HCT116 (cell line): ENCODE measurements at regions not wholly inside any gene's neighbourhood (a gene's known extent, or its start where the extent isn't known, plus 50 kb on each side); places are given as distances from the start of the nearest gene placed in this dataset.

Experiments used
- ATAC-seq: fragments of 200-7000 bp; cut with Tn5 transposase; 2 replicates; pipeline ENCODE4 v1.9.1; 2020; ENCODE audit warnings: mild to moderate bottlenecking, moderate library complexity
- BruUV-seq: library from RNA; stranded (reverse); fragments of 400-500 nt; replicated peaks from 2 replicates; lab custom pipeline; 2021; lab: Mats Ljungman, UMichigan
- CTCF ChIA-PET: fragments of 300-600 bp; sonication (Branson Sonifier 250); formaldehyde crosslinking; loops from one replicate; lab custom pipeline; 2021; ENCODE audit warnings: antibody characterized with exemption; lab: Charles Lee
- POLR2A ChIA-PET: fragments of 300-600, 350-600 bp; sonication (Branson Sonifier 250); formaldehyde crosslinking; loops from one replicate; lab custom pipeline; 2021; ENCODE audit warnings: antibody characterized with exemption; lab: Charles Lee
- RAD21 ChIA-PET, 2 experiments: fragments of 300-600 bp; sonication (Branson Sonifier 250); formaldehyde crosslinking; loops; one replicate each; lab custom pipeline; 2023; ENCODE audit warnings: low total read pairs in 2 of 2; ENCODE audit not compliant: uncharacterized antibody in 2 of 2, unreplicated experiment in 2 of 2, low non-redundant PET in 1 of 2; lab: Charles Lee
- DNase-seq: peaks from one replicate; pipeline ENCODE4 v3.0.0-alpha.2; 2010; ENCODE audit warnings: low read depth, low spot score
- H2AFZ ChIP-seq: fragments of 200-600 bp; shearing (Covaris generic), sonication (generic); 2 replicates; pipeline ENCODE4 v1.6.1; 2017; ENCODE audit warnings: low read depth, mixed run types, mixed read lengths, antibody characterized with exemption, low read length; ENCODE audit not compliant: poor library complexity, severe bottlenecking
- H3K27ac ChIP-seq: 2 replicates; pipeline ENCODE4 v1.5.1; 2012; ENCODE audit warnings: low read depth, low read length
- H3K27me3 ChIP-seq: fragments of 200-600 bp; sonication (generic); 2 replicates; pipeline ENCODE4 v1.6.1; 2016; ENCODE audit warnings: mixed run types, low read length, mixed read lengths; ENCODE audit not compliant: insufficient read depth
- H3K36me3 ChIP-seq, 2 experiments: fragments of 200-500 bp in 1 of 2; fragments of 200-600 bp in 1 of 2; sonication (Bioruptor generic) in 1 of 2; sonication (generic) in 1 of 2; 2 replicates each; pipeline versions ENCODE4 v1.5.1 to v1.6.1; 2014 to 2016; ENCODE audit warnings: low read length in 2 of 2, inconsistent platforms in 1 of 2, mixed read lengths in 1 of 2, mixed run types in 1 of 2; ENCODE audit not compliant: insufficient read depth in 2 of 2, control insufficient read depth in 1 of 2
- H3K4me1 ChIP-seq, 2 experiments: fragments of 200-600 bp in 1 of 2; sonication (generic) in 1 of 2; 2 replicates each; pipeline versions ENCODE4 v1.5.1 to v1.6.1; 2012 to 2017; ENCODE audit warnings: low read length in 2 of 2, inconsistent platforms in 1 of 2, mild to moderate bottlenecking in 1 of 2, mixed read lengths in 1 of 2, mixed run types in 1 of 2, moderate library complexity in 1 of 2; ENCODE audit not compliant: insufficient read depth in 2 of 2, control insufficient read depth in 1 of 2
- H3K4me2 ChIP-seq: fragments of 200-600 bp; sonication (generic); 2 replicates; pipeline ENCODE4 v1.6.1; 2017; ENCODE audit warnings: mixed run types, low read length, mixed read lengths
- H3K4me3 ChIP-seq, 2 experiments: fragments of 200-600 bp in 1 of 2; sonication (generic) in 1 of 2; replicated peaks in 1 of 2; 2 replicates each; pipeline ENCODE4 v1.5.1; 2011 to 2016; ENCODE audit warnings: low read length in 2 of 2, control low read depth in 1 of 2, low read depth in 1 of 2, mild to moderate bottlenecking in 1 of 2, mixed read lengths in 1 of 2, mixed run types in 1 of 2
- H3K79me2 ChIP-seq: fragments of 200-600 bp; sonication (generic); 2 replicates; pipeline ENCODE4 v1.6.1; 2017; ENCODE audit warnings: mild to moderate bottlenecking, mixed run types, low read length, moderate library complexity, mixed read lengths; ENCODE audit not compliant: insufficient read depth
- H3K9ac ChIP-seq: fragments of 200-600 bp; sonication (generic); 2 replicates; pipeline ENCODE4 v1.6.1; 2016; ENCODE audit warnings: low read length, mixed read lengths
- H3K9me2 ChIP-seq: fragments of 200-600 bp; sonication (generic), shearing (Covaris generic); 2 replicates; pipeline ENCODE4 v1.6.1; 2017; ENCODE audit warnings: mixed run types, mild to moderate bottlenecking, moderate library complexity; ENCODE audit not compliant: insufficient read depth
- H3K9me3 ChIP-seq, 2 experiments: fragments of 200-500 bp in 1 of 2; fragments of 200-600 bp in 1 of 2; sonication (Bioruptor generic) in 1 of 2; sonication (generic) in 1 of 2; 2 replicates each; pipeline ENCODE4 v1.6.1; 2014 to 2017; ENCODE audit warnings: low read length in 2 of 2, mixed read lengths in 2 of 2, inconsistent platforms in 1 of 2, low read depth in 1 of 2, mild to moderate bottlenecking in 1 of 2, mixed run types in 1 of 2, moderate library complexity in 1 of 2; ENCODE audit not compliant: control insufficient read depth in 1 of 2, insufficient read depth in 1 of 2
- H4K20me1 ChIP-seq: fragments of 200-600 bp; sonication (generic), shearing (Covaris generic); 2 replicates; pipeline ENCODE4 v1.6.1; 2017; ENCODE audit warnings: mixed run types, mild to moderate bottlenecking, moderate library complexity; ENCODE audit not compliant: insufficient read depth
- CTCF ChIP-seq, 3 experiments: fragments of 200-600 bp in 1 of 3; sonication (generic) in 1 of 3; IDR thresholded peaks in 2 of 3; conservative IDR thresholded peaks in 1 of 3; 2 replicates each; pipeline ENCODE4 v1.5.1; 2012 to 2017; ENCODE audit warnings: low read depth in 2 of 3, low read length in 2 of 3, antibody characterized with exemption in 1 of 3, borderline replicate concordance in 1 of 3, control low read depth in 1 of 3, mild to moderate bottlenecking in 1 of 3, mixed read lengths in 1 of 3, mixed run types in 1 of 3, moderate library complexity in 1 of 3; ENCODE audit not compliant: insufficient read depth in 1 of 3
- EGR1 ChIP-seq: IDR thresholded peaks from 2 replicates; pipeline ENCODE4 v1.6.1; 2012; ENCODE audit warnings: low read depth
- EZH2 ChIP-seq: fragments of 200-600 bp; sonication (generic); IDR thresholded peaks from 2 replicates; pipeline ENCODE4 v1.6.1; 2017; ENCODE audit warnings: antibody characterized with exemption, mixed run types
- EZH2phosphoT487 ChIP-seq: fragments of 200-600 bp; IDR thresholded peaks from 2 replicates; pipeline ENCODE4 v1.6.1; 2018; ENCODE audit warnings: antibody characterized with exemption, borderline replicate concordance
- FOSL1 ChIP-seq: IDR thresholded peaks from 2 replicates; pipeline ENCODE4 v1.6.1; 2012; ENCODE audit warnings: low read depth
- JUND ChIP-seq: IDR thresholded peaks from 2 replicates; pipeline ENCODE4 v1.6.1; 2012
- SIN3A ChIP-seq: IDR thresholded peaks from 2 replicates; pipeline ENCODE4 v1.6.1; 2012; ENCODE audit warnings: low read depth
- SP1 ChIP-seq: IDR thresholded peaks from 2 replicates; pipeline ENCODE4 v1.6.1; 2012; ENCODE audit warnings: low read depth
- TCF7L2 ChIP-seq: IDR thresholded peaks from 2 replicates; pipeline ENCODE4 v1.7.0; 2011; ENCODE audit warnings: borderline replicate concordance, inconsistent platforms; ENCODE audit not compliant: insufficient read depth, insufficient read length; ENCODE audit errors: extremely low read depth
- ZBTB33 ChIP-seq: IDR thresholded peaks from 2 replicates; pipeline ENCODE4 v1.6.1; 2011; ENCODE audit warnings: mild to moderate bottlenecking, low read length, moderate library complexity; ENCODE audit not compliant: insufficient replicate concordance; ENCODE audit errors: extremely low read depth
- ZNF274 ChIP-seq: fragments of 200-500 bp; sonication (Bioruptor generic); IDR thresholded peaks from 2 replicates; pipeline ENCODE4 v1.6.1; 2014; ENCODE audit warnings: mild to moderate bottlenecking, low read depth, low read length, inconsistent platforms
- intact Hi-C: fragments of 100-400 bp; cut with micrococcal nuclease; formaldehyde crosslinking; loops from 2 replicates; pipeline ENCODE4 v1.10.0; 2022
- TF ChIP-seq, protein P1 (sequence below): IDR thresholded peaks from 2 replicates; pipeline ENCODE4 v1.6.1; 2012
- TF ChIP-seq, protein P2 (sequence below): IDR thresholded peaks from 2 replicates; pipeline ENCODE4 v1.6.1; 2012
- TF ChIP-seq, protein P3 (sequence below): IDR thresholded peaks from 2 replicates; pipeline ENCODE4 v1.6.1; 2012; ENCODE audit warnings: low read depth

- no peak for ATAC-seq
- CTCF ChIA-PET: no interaction called here
- BruUV-seq: no TSS peak
These were observed 641.4 kb downstream of the BCL11A start for GRCh38 chr2:59912042-59912441.

More at GRCh38 chr2:59912042-59912441, 641.4 kb downstream of the BCL11A start:
- Histone ChIP-seq H4K20me1 (no peaks in the 10 kb centered on the region), H3K9ac (no peak overlapping the region), H3K4me1 (no peaks in the 10 kb centered on the region), H3K9me2 (no peaks in the 10 kb centered on the region), H3K4me2 (no peak overlapping the region), H3K36me3 (no peaks in the 10 kb centered on the region), H3K79me2 (no peaks in the 10 kb centered on the region), H3K27ac (no peak overlapping the region), H2AFZ (no peak overlapping the region), H3K4me3 (no peak overlapping the region), H3K27me3 (no peaks in the 10 kb centered on the region), H3K9me3 (no peaks in the 10 kb centered on the region)
- intact Hi-C loops: no loop called here
- POLR2A ChIA-PET: no interaction called here
- RAD21 ChIA-PET: no interaction called here
- DNase-seq: no peak
- no peak for TF ChIP-seq ZBTB33
- no peak for TF ChIP-seq CTCF (IDR thresholded peaks at IDR 0.05 in 2 of 3, conservative IDR thresholded peaks at IDR 0.05 in 1 of 3; ENCODE audit: borderline replicate concordance in 1 of 3, insufficient read depth in 1 of 3, low read depth in 2 of 3, low read length in 2 of 3)
- TF ChIP-seq ZNF274: no peak
- no peak for TF ChIP-seq EZH2phosphoT487
- no peak for TF ChIP-seq EZH2
- TF ChIP-seq, protein P1, sequence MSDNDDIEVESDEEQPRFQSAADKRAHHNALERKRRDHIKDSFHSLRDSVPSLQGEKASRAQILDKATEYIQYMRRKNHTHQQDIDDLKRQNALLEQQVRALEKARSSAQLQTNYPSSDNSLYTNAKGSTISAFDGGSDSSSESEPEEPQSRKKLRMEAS: no peak
- TF ChIP-seq SP1: no peak
- no peak for TF ChIP-seq EGR1
- TF ChIP-seq JUND: no peak
- no peak for TF ChIP-seq FOSL1
- TF ChIP-seq, protein P2, sequence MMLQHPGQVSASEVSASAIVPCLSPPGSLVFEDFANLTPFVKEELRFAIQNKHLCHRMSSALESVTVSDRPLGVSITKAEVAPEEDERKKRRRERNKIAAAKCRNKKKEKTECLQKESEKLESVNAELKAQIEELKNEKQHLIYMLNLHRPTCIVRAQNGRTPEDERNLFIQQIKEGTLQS: no peak
- TF ChIP-seq SIN3A: no peak
- TF ChIP-seq, protein P3, sequence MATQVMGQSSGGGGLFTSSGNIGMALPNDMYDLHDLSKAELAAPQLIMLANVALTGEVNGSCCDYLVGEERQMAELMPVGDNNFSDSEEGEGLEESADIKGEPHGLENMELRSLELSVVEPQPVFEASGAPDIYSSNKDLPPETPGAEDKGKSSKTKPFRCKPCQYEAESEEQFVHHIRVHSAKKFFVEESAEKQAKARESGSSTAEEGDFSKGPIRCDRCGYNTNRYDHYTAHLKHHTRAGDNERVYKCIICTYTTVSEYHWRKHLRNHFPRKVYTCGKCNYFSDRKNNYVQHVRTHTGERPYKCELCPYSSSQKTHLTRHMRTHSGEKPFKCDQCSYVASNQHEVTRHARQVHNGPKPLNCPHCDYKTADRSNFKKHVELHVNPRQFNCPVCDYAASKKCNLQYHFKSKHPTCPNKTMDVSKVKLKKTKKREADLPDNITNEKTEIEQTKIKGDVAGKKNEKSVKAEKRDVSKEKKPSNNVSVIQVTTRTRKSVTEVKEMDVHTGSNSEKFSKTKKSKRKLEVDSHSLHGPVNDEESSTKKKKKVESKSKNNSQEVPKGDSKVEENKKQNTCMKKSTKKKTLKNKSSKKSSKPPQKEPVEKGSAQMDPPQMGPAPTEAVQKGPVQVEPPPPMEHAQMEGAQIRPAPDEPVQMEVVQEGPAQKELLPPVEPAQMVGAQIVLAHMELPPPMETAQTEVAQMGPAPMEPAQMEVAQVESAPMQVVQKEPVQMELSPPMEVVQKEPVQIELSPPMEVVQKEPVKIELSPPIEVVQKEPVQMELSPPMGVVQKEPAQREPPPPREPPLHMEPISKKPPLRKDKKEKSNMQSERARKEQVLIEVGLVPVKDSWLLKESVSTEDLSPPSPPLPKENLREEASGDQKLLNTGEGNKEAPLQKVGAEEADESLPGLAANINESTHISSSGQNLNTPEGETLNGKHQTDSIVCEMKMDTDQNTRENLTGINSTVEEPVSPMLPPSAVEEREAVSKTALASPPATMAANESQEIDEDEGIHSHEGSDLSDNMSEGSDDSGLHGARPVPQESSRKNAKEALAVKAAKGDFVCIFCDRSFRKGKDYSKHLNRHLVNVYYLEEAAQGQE: no peak
- TF ChIP-seq TCF7L2: no peak
